Astrocyte of the spinal cord (primary cell): ENCODE measurements at regions not wholly inside any gene's neighbourhood (a gene's known extent, or its start where the extent isn't known, plus 50 kb on each side); places are given as distances from the start of the nearest gene placed in this dataset.
A peak's percentile ranks its signal among the peaks of the same experiment; 100 is the strongest.

Experiments used
- DNase-seq: peaks from one replicate; pipeline ENCODE4 v3.0.0; 2011; ENCODE audit warnings: low read depth, low spot score
- H3K4me3 ChIP-seq: 2 replicates; pipeline ENCODE4 v1.5.1; 2011; ENCODE audit warnings: low read depth, mild to moderate bottlenecking, low read length, moderate library complexity
- CTCF ChIP-seq: IDR thresholded peaks from 2 replicates; pipeline ENCODE4 v1.5.1; 2012; ENCODE audit warnings: low read depth, mild to moderate bottlenecking, low read length, inconsistent platforms
- in situ Hi-C: cut with HindIII; loops from 2 replicates; pipeline ENCODE4 v1.10.0; 2017; ENCODE audit warnings: low sequenced_read_pairs

GRCh38 chr10:123583639-123584418 lies 82.3 kb upstream of the GPR26 start:
- peak; percentile 69 for TF ChIP-seq CTCF
- in situ Hi-C loops = no loop called here
- peak; percentile 41 for DNase-seq
- H3K4me3 ChIP-seq = no peak overlapping the region

GRCh38 chr10:123584419-123584775 lies 81.8 kb upstream of the GPR26 start:
- TF ChIP-seq CTCF = no peak
- H3K4me3 ChIP-seq = no peak overlapping the region
- in situ Hi-C loops = no loop called here
- DNase-seq = no peak

GRCh38 chr10:123585477-123586445 lies 80.4 kb upstream of the GPR26 start:
- no peak overlapping the region for H3K4me3 ChIP-seq
- TF ChIP-seq CTCF = no peak
- DNase-seq = no peak
- in situ Hi-C loops = no loop called here

GRCh38 chr10:123587110-123587509 lies 79.0 kb upstream of the GPR26 start:
- no peak for TF ChIP-seq CTCF

GRCh38 chr10:123588386-123588914 lies 77.7 kb upstream of the GPR26 start:
- in situ Hi-C loops = no loop called here
- no peak for DNase-seq
- TF ChIP-seq CTCF = no peak
- no peak overlapping the region for H3K4me3 ChIP-seq

More at GRCh38 chr10:123587110-123587509, 79.0 kb upstream of the GPR26 start:
- no peak overlapping the region for H3K4me3 ChIP-seq
- no peak for DNase-seq
- in situ Hi-C loops = no loop called here

GRCh38 chr10:123595661-123596060 lies 70.5 kb upstream of the GPR26 start:
- TF ChIP-seq CTCF = no peak
- no peak for DNase-seq
- H3K4me3 ChIP-seq = no peak overlapping the region
- in situ Hi-C loops = no loop called here
